ENCODE measurements at regions not wholly inside any gene's neighbourhood (a gene's known extent, or its start where the extent isn't known, plus 50 kb on each side); places are given as distances from the start of the nearest gene placed in this dataset.

- H3K9ac ChIP-seq (ENCODE audit: low read depth, low read length), result no peak overlapping the region
- H3K4me1 ChIP-seq (ENCODE audit: insufficient read depth, low read length), result no peaks in the 10 kb centered on the region
Measured at GRCh38 chr11:29734287-29734686, 282.5 kb downstream of the KCNA4 start.

DNA sequence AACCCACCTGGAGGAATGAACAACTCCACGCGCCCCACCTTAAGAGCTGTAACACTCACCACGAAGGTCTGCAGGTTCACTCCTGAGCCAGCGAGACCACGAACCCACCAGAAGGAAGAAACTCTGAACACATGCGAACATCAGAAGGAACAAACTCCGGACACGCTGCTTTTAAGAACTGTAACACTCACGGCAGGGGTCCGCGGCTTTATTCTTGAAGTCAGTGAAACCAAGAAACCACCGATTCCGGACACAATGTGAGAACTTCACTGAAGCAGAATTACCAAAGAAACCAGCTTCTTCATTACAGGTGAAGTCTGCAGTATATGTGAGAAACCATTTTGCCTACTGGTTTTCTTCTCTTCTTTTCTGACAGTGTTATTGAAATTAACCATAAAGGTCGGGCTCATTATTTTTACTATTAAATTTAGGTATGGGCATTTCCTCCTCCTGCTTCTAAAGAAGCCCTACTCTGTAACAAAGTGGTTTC lies 303.0 kb downstream of the KCNA4 start:
- Histone ChIP-seq H3K36me3 (ENCODE audit: insufficient read depth, low read length) (no peaks in the 10 kb centered on the region), H3K9me3 (ENCODE audit: control insufficient read depth, insufficient read depth, low read length) (no peaks in the 10 kb centered on the region), H3K4me1 (ENCODE audit: insufficient read depth, low read length) (no peaks in the 10 kb centered on the region), H3K9ac (ENCODE audit: low read depth, low read length) (no peak overlapping the region)

More at GRCh38 chr11:29734287-29734686, 282.5 kb downstream of the KCNA4 start:
- Histone ChIP-seq H3K36me3 (ENCODE audit: insufficient read depth, low read length) (no peaks in the 10 kb centered on the region), H3K9me3 (ENCODE audit: control insufficient read depth, insufficient read depth, low read length) (no peaks in the 10 kb centered on the region)

GRCh38 chr11:29712616-29713015 lies 304.2 kb downstream of the KCNA4 start:
- no peak overlapping the region for H3K9ac ChIP-seq (ENCODE audit: low read depth, low read length)
- H3K9me3 ChIP-seq (ENCODE audit: control insufficient read depth, insufficient read depth, low read length), result no peaks in the 10 kb centered on the region
- no peaks in the 10 kb centered on the region for H3K36me3 ChIP-seq (ENCODE audit: insufficient read depth, low read length)
- H3K4me1 ChIP-seq (ENCODE audit: insufficient read depth, low read length), result no peaks in the 10 kb centered on the region

DNA sequence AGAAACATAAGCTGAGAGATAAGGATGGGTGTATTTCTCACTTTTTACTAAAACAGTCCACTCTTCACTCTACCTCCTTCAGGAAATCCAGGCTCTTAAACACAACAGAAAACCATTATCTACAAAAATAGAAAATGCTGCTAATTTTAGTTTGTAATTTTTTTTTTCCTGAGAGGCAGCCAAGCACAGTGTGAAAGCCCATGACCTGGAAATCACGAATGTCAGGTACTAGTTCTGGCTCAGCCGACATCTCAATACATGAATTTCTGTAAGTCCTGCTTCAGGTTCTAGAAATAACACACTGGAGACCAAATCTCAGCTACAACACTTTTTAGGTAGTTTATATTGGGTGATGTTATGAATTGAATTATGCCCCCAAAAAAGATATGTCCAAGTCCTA lies 308.9 kb downstream of the KCNA4 start:
- Histone ChIP-seq H3K9ac (ENCODE audit: low read depth, low read length) (no peak overlapping the region), H3K4me1 (ENCODE audit: insufficient read depth, low read length) (no peaks in the 10 kb centered on the region), H3K9me3 (ENCODE audit: control insufficient read depth, insufficient read depth, low read length) (no peaks in the 10 kb centered on the region), H3K36me3 (ENCODE audit: insufficient read depth, low read length) (no peaks in the 10 kb centered on the region)

DNA sequence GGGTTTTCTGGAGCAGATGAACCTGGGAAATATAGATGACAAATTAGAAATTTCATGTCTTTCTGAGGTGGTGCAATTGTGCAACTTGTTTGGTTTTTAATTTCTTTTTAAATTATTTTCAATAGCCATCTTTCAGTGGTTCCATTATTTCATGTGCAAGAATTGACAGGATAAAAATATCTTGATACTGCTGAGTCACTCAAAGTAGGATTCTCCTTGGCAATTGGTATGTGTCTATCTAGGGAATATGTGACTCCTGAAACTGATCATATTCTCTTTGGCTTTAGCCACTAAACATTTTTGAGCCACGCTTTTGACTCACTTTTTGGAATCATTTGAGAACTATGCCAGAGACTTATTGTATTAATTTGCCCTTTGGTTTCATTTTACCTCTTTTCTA lies 331.5 kb downstream of the KCNA4 start:
- no peak overlapping the region for H3K9ac ChIP-seq (ENCODE audit: low read depth, low read length)
- no peaks in the 10 kb centered on the region for H3K4me1 ChIP-seq (ENCODE audit: insufficient read depth, low read length)
- H3K36me3 ChIP-seq (ENCODE audit: insufficient read depth, low read length), result no peaks in the 10 kb centered on the region
- H3K9me3 ChIP-seq (ENCODE audit: control insufficient read depth, insufficient read depth, low read length), result no peaks in the 10 kb centered on the region

GRCh38 chr11:29682856-29683255 lies 334.0 kb downstream of the KCNA4 start:
- Histone ChIP-seq H3K9ac (ENCODE audit: low read depth, low read length) (no peak overlapping the region), H3K36me3 (ENCODE audit: insufficient read depth, low read length) (no peaks in the 10 kb centered on the region), H3K9me3 (ENCODE audit: control insufficient read depth, insufficient read depth, low read length) (no peaks in the 10 kb centered on the region), H3K4me1 (ENCODE audit: insufficient read depth, low read length) (no peaks in the 10 kb centered on the region)

- Histone ChIP-seq H3K9ac (ENCODE audit: low read depth, low read length) (no peak overlapping the region), H3K9me3 (ENCODE audit: control insufficient read depth, insufficient read depth, low read length) (no peaks in the 10 kb centered on the region), H3K4me1 (ENCODE audit: insufficient read depth, low read length) (no peaks in the 10 kb centered on the region), H3K36me3 (ENCODE audit: insufficient read depth, low read length) (no peaks in the 10 kb centered on the region)
Measured at GRCh38 chr11:29679996-29680395, 336.8 kb downstream of the KCNA4 start.

DNA sequence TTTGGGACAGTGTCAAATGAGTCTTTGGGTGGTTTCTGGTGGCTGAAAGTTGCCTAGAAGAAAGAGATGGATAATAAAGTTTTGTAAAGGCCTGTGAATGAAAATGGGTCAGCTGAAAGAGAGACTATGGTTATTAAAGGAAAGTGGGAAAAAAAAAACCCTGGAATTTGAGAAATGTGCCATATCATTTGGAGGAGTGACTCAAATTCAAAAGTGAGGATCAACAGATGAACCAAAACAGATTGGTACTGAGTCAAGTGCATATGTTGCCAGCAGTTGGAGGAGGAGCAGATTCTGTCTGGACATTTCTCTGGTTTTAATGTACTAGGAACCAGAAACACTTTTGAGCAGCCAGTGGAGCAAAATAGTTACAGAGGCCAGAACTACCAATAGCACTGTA lies 339.8 kb downstream of the KCNA4 start:
- no peaks in the 10 kb centered on the region for H3K9me3 ChIP-seq (ENCODE audit: control insufficient read depth, insufficient read depth, low read length)
- H3K36me3 ChIP-seq (ENCODE audit: insufficient read depth, low read length), result no peaks in the 10 kb centered on the region
- H3K4me1 ChIP-seq (ENCODE audit: insufficient read depth, low read length), result no peaks in the 10 kb centered on the region
- no peak overlapping the region for H3K9ac ChIP-seq (ENCODE audit: low read depth, low read length)

DNA sequence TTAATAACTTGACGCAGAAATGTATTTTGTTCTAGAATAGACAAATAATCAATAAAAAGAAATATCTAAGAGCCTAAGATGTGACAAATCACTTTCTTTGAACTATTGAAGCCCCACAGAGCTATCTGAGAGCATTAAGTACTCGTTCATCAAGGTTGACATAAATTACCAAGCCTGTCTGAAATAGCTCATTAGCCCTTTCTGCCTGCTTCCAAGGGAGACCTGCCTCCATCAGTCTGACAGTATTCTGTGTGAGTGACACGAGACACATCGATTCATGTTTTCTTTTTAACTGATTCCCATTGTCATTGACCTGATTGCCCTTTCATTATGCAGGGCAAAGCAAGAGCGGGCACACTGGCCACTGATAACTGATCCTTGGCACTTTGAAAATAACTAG lies 347.5 kb downstream of the KCNA4 start:
- H3K9me3 ChIP-seq (ENCODE audit: control insufficient read depth, insufficient read depth, low read length), result no peaks in the 10 kb centered on the region
- no peaks in the 10 kb centered on the region for H3K36me3 ChIP-seq (ENCODE audit: insufficient read depth, low read length)
- no peak overlapping the region for H3K9ac ChIP-seq (ENCODE audit: low read depth, low read length)
- H3K4me1 ChIP-seq (ENCODE audit: insufficient read depth, low read length), result no peaks in the 10 kb centered on the region

- Histone ChIP-seq H3K36me3 (ENCODE audit: insufficient read depth, low read length) (no peaks in the 10 kb centered on the region), H3K4me1 (ENCODE audit: insufficient read depth, low read length) (no peaks in the 10 kb centered on the region), H3K9me3 (ENCODE audit: control insufficient read depth, insufficient read depth, low read length) (no peaks in the 10 kb centered on the region; the same call in 1 of the 2 replicates), H3K9ac (ENCODE audit: low read depth, low read length) (no peak overlapping the region)
Measured at GRCh38 chr11:29657709-29658108, 359.1 kb downstream of the KCNA4 start.

DNA sequence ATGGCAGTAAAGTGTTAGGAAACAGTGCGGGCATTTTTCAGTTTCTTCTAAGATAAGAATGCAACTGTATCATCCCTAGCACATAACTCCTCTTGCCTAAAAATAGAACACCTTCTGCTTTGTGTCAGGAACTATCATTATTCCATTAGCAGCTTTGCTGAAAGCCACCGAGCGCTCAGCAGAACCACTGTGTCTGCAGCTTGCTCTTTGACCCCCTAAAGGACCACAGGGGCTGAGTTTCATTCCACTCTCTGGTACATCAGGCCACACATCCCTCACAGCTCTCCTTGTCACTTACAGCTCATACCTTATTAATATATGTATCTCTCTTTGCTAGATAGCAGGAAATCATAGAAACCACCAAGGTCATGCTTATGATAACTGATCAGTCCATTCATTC lies 360.2 kb downstream of the KCNA4 start:
- Histone ChIP-seq H3K4me1 (ENCODE audit: insufficient read depth, low read length) (no peaks in the 10 kb centered on the region), H3K9me3 (ENCODE audit: control insufficient read depth, insufficient read depth, low read length) (no peaks in the 10 kb centered on the region; the same call in 1 of the 2 replicates), H3K9ac (ENCODE audit: low read depth, low read length) (no peak overlapping the region), H3K36me3 (ENCODE audit: insufficient read depth, low read length) (no peaks in the 10 kb centered on the region)

DNA sequence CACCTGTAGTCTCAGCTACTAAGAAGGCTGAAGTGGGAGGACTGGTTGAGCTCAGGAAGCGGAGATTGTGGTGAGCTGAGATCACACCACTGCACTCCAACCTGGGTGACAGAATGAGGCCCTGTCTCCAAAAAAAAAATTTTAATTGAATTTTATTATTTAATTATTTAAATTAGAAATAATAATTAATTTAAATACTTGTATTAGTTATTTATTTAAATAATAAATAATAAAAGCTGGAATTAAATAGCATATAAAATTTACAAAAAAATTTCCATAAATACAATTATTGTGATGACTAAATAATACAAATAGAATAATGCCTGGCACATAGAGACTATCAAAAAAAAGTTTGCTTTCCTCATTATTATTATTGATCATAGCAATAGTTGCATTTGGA lies 371.5 kb downstream of the KCNA4 start:
- Histone ChIP-seq H3K36me3 (ENCODE audit: insufficient read depth, low read length) (no peaks in the 10 kb centered on the region), H3K4me1 (ENCODE audit: insufficient read depth, low read length) (no peaks in the 10 kb centered on the region), H3K9me3 (ENCODE audit: control insufficient read depth, insufficient read depth, low read length) (no peaks in the 10 kb centered on the region), H3K9ac (ENCODE audit: low read depth, low read length) (no peak overlapping the region)

DNA sequence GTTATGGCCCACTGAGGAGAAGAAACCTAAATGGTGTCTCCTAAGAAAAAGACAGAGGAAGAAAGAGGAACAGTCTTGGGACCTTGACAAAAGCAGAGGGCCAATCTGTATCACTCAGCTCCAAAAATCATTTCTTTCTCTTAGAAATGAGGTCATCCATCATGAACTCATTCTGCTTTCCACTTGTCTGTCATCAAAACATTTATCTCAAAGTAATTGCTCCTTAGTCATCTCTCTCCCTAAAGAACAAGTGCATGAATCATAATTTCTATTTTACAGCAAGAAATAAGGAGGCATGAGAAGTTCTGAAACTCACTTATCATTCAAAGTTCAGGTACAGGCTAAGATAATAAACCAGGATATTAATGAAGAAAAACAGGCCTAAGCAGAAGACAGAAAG lies 375.6 kb downstream of the KCNA4 start:
- no peak overlapping the region for H3K9ac ChIP-seq (ENCODE audit: low read depth, low read length)
- no peaks in the 10 kb centered on the region for H3K4me1 ChIP-seq (ENCODE audit: insufficient read depth, low read length)

DNA sequence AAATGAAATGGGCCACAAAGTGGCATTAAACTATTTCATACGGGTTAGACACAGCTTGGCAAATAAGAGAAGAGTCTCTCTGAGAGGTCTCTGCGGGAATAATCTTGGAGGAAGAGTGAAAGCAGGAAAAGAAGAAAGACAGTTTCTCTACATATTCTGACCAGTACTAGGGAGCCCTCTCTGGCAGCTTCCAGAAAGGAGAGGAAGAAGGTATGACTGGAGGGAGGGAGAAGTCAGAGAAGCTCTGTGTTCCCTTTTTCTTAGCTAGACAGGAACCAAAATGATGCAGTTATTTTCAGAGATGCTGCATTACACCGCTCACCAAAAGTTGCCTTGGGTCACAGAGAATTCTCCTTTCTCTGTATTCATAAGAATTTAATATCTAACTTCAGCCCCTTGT lies 382.1 kb downstream of the KCNA4 start:
- no peaks in the 10 kb centered on the region for H3K36me3 ChIP-seq (ENCODE audit: insufficient read depth, low read length)
- no peaks in the 10 kb centered on the region for H3K9me3 ChIP-seq (ENCODE audit: control insufficient read depth, insufficient read depth, low read length)
- H3K4me1 ChIP-seq (ENCODE audit: insufficient read depth, low read length), result no peaks in the 10 kb centered on the region
- no peak overlapping the region for H3K9ac ChIP-seq (ENCODE audit: low read depth, low read length)

More for the DNA sequence above, 375.6 kb downstream of the KCNA4 start:
- Histone ChIP-seq H3K9me3 (ENCODE audit: control insufficient read depth, insufficient read depth, low read length) (no peaks in the 10 kb centered on the region), H3K36me3 (ENCODE audit: insufficient read depth, low read length) (no peaks in the 10 kb centered on the region)

DNA sequence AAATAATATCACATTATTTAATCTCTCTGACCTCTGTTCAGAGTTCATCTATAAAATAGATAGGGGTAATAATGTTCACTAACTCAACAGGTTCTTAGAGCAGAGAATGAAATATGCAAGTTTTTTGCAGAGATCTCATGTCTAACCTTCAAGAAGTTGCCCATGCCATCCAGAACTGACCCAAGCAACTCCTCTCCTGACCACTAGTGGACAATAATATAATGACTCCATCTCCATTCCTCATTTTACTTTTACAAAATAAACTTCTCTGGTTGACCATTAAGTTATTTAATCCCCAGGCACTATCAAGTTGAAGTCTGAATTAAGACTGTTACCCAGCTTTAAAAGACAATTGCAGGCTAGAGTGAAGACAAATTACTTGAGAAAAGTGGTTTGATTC lies 382.6 kb downstream of the KCNA4 start:
- Histone ChIP-seq H3K9me3 (ENCODE audit: control insufficient read depth, insufficient read depth, low read length) (no peaks in the 10 kb centered on the region), H3K4me1 (ENCODE audit: insufficient read depth, low read length) (0 out of 2 replicates have a peak, but pooled peaks cover 1% of the 10 kb centered on the region), H3K9ac (ENCODE audit: low read depth, low read length) (no peak overlapping the region), H3K36me3 (ENCODE audit: insufficient read depth, low read length) (no peaks in the 10 kb centered on the region)

DNA sequence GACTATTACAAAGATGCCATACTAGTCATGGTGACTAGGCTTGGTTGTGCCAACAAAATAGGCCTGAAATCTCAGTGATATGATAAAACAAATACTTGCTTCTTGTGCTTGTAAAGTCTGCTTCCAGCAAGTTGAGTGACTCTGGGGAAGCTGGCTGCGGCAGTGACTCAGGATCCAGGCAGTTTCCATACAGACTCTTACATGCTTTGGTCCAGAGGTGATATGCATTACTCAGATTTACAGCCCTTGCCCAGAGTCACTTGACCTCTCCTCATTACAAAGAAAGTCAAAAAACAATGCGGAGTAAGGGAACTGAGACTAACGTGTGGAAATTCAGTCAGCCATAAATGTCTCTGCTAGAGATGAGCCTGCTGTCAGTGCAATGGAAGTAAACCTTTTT lies 387.5 kb downstream of the KCNA4 start:
- H3K9me3 ChIP-seq (ENCODE audit: control insufficient read depth, insufficient read depth, low read length), result no peaks in the 10 kb centered on the region
- no peaks in the 10 kb centered on the region for H3K36me3 ChIP-seq (ENCODE audit: insufficient read depth, low read length)
- H3K4me1 ChIP-seq (ENCODE audit: insufficient read depth, low read length), result peaks cover 6% of the 10 kb centered on the region; the same call in 1 of the 2 replicates

More for the DNA sequence above, 387.5 kb downstream of the KCNA4 start:
- H3K9ac ChIP-seq (ENCODE audit: low read depth, low read length), result no peak overlapping the region
